ENCODE measurements at regions not wholly inside any gene's neighbourhood (a gene's known extent, or its start where the extent isn't known, plus 50 kb on each side); places are given as distances from the start of the nearest gene placed in this dataset.

DNA sequence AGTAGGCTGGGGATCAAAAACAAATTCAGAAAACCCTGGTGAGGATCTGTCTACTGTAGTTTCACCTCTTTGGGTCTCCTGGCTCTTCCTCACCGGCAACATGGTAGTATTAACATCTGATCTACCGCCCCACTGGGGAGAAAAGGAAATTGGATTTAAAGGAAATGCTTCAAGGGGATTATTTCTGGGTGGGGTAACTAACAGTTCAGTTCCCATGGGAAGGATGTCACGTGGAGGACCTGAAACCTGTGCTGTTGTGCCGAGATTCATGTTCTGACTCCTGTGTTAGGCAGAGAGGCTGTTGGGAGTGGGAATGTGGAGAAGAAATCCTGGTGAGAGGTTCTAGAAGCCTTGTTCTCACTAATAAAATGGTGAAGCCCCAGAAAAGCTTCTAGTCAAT lies 254.4 kb downstream of the BCOR start:
- no peak overlapping the region for H3K4me3 Mint-ChIP-seq (ENCODE audit: low read depth, unreplicated experiment)
- TF ChIP-seq CTCF (IDR thresholded peaks at IDR 0.05; ENCODE audit: unreplicated experiment), result no peak
- H3K9me3 Mint-ChIP-seq (ENCODE audit: low read depth, unreplicated experiment), result no peaks in the 10 kb centered on the region
- H3K27me3 Mint-ChIP-seq (ENCODE audit: unreplicated experiment), result no peaks in the 10 kb centered on the region
- H3K4me1 Mint-ChIP-seq (ENCODE audit: low read depth, unreplicated experiment), result no peaks in the 10 kb centered on the region
- DNase-seq, result no peak
- intact Hi-C loops (cut with micrococcal nuclease; ENCODE audit: unreplicated experiment), result no loop called here
- no peaks in the 10 kb centered on the region for H3K36me3 Mint-ChIP-seq (ENCODE audit: insufficient read depth, unreplicated experiment)
- BruUV-seq (replicated peaks), result no TSS peak
- CTCF ChIA-PET, result no interaction called here
- H3K27ac Mint-ChIP-seq (ENCODE audit: unreplicated experiment), result no peak overlapping the region

DNA sequence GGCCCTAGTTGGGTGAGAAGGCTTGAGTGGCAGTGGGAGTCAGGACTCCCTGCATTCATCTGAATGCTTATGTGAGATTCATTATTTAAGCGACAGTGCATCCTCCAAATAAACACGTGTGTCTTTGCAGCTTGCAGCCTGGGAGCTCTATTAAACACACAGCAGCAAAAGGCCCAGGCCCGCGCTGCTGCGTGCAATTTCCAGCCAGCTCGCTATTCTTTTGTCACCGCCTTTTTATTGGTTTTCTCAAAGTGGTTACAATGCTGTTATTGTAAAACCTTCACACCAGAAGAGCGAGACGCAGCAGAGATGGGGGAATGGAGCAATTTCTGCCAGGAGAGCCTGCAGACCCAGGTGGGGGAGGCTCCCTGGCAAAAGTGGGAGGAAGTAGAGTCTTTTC lies 252.5 kb downstream of the BCOR start:
- CTCF ChIA-PET, result no interaction called here
- H3K27me3 Mint-ChIP-seq (ENCODE audit: unreplicated experiment), result no peaks in the 10 kb centered on the region
- no peak overlapping the region for H3K27ac Mint-ChIP-seq (ENCODE audit: unreplicated experiment)
- H3K9me3 Mint-ChIP-seq (ENCODE audit: low read depth, unreplicated experiment), result peaks cover 2% of the 10 kb centered on the region
- no peak overlapping the region for H3K4me3 Mint-ChIP-seq (ENCODE audit: low read depth, unreplicated experiment)
- no TSS peak for BruUV-seq (replicated peaks)
- no peak for DNase-seq
- intact Hi-C loops (cut with micrococcal nuclease; ENCODE audit: unreplicated experiment), result no loop called here
- peaks cover 4% of the 10 kb centered on the region for H3K36me3 Mint-ChIP-seq (ENCODE audit: insufficient read depth, unreplicated experiment)
- H3K4me1 Mint-ChIP-seq (ENCODE audit: low read depth, unreplicated experiment), result peaks cover 7% of the 10 kb centered on the region
- TF ChIP-seq CTCF (IDR thresholded peaks at IDR 0.05; ENCODE audit: unreplicated experiment), result no peak

DNA sequence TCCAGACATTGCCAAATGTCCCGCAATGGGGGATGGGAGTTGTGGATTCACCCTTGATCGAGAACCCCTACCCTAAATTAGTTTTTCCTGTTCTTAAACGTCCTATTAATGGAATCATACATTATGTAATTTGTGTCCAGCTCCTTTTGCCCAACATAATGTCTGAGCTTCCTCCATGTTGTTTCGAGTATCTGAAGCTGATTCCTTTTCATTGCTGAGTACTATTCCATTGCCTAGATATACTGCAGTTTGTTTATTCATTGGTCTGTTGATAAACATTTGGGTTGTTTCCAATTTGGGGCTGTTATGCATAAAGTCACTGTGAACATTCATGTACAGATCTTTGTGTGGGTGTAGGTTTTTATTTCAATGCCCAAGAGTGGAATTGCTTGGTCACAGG lies 251.3 kb downstream of the BCOR start:
- no peak for TF ChIP-seq CTCF (IDR thresholded peaks at IDR 0.05; ENCODE audit: unreplicated experiment)
- H3K9me3 Mint-ChIP-seq (ENCODE audit: low read depth, unreplicated experiment), result peaks cover 2% of the 10 kb centered on the region
- no TSS peak for BruUV-seq (replicated peaks)

DNA sequence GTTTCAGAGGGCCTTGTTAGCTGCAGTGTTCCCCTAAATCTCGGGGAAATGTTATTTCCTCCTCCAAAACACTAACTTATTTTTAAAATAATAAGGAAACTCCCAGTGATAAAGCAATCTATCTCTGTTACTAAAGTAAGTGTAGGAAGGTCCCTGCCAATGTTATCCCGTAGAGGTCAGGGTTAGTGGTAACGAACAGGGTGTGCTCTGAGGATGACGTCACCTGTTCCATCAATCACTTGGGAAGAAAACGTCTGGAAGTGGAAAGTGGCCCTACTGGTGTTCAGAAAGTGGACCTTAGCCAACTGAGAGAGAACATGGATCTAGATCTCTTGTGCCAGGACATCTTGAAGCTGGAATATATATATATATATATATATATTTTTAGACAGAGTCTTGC lies 249.5 kb downstream of the BCOR start:
- H3K4me1 Mint-ChIP-seq (ENCODE audit: low read depth, unreplicated experiment), result peaks cover 9% of the 10 kb centered on the region
- peaks cover 4% of the 10 kb centered on the region for H3K36me3 Mint-ChIP-seq (ENCODE audit: insufficient read depth, unreplicated experiment)
- no peaks in the 10 kb centered on the region for H3K27me3 Mint-ChIP-seq (ENCODE audit: unreplicated experiment)
- H3K27ac Mint-ChIP-seq (ENCODE audit: unreplicated experiment), result no peak overlapping the region
- no TSS peak for BruUV-seq (replicated peaks)
- intact Hi-C loops (cut with micrococcal nuclease; ENCODE audit: unreplicated experiment), result no loop called here
- no peak for TF ChIP-seq CTCF (IDR thresholded peaks at IDR 0.05; ENCODE audit: unreplicated experiment)
- no peak for DNase-seq
- peaks cover 2% of the 10 kb centered on the region for H3K9me3 Mint-ChIP-seq (ENCODE audit: low read depth, unreplicated experiment)
- CTCF ChIA-PET, result no interaction called here
- H3K4me3 Mint-ChIP-seq (ENCODE audit: low read depth, unreplicated experiment), result no peak overlapping the region

More for the DNA sequence above, 251.3 kb downstream of the BCOR start:
- H3K4me3 Mint-ChIP-seq (ENCODE audit: low read depth, unreplicated experiment), result no peak overlapping the region
- H3K27me3 Mint-ChIP-seq (ENCODE audit: unreplicated experiment), result no peaks in the 10 kb centered on the region
- no peak overlapping the region for H3K27ac Mint-ChIP-seq (ENCODE audit: unreplicated experiment)
- no peak for DNase-seq
- CTCF ChIA-PET, result no interaction called here
- H3K4me1 Mint-ChIP-seq (ENCODE audit: low read depth, unreplicated experiment), result peaks cover 9% of the 10 kb centered on the region
- peaks cover 4% of the 10 kb centered on the region for H3K36me3 Mint-ChIP-seq (ENCODE audit: insufficient read depth, unreplicated experiment)
- intact Hi-C loops (cut with micrococcal nuclease; ENCODE audit: unreplicated experiment), result no loop called here

GRCh38 chrX:39848900-39849299 lies 248.9 kb downstream of the BCOR start:
- Mint-ChIP-seq H3K27ac (ENCODE audit: unreplicated experiment) (no peak overlapping the region), H3K9me3 (ENCODE audit: low read depth, unreplicated experiment) (peaks cover 2% of the 10 kb centered on the region), H3K27me3 (ENCODE audit: unreplicated experiment) (no peaks in the 10 kb centered on the region), H3K4me1 (ENCODE audit: low read depth, unreplicated experiment) (peaks cover 9% of the 10 kb centered on the region), H3K4me3 (ENCODE audit: low read depth, unreplicated experiment) (no peak overlapping the region), H3K36me3 (ENCODE audit: insufficient read depth, unreplicated experiment) (peaks cover 4% of the 10 kb centered on the region)
- DNase-seq, result no peak
- intact Hi-C loops (cut with micrococcal nuclease; ENCODE audit: unreplicated experiment), result no loop called here
- no TSS peak for BruUV-seq (replicated peaks)
- CTCF ChIA-PET, result no interaction called here
- no peak for TF ChIP-seq CTCF (IDR thresholded peaks at IDR 0.05; ENCODE audit: unreplicated experiment)

All from Calu3 (cell line).